CD1c-positive myeloid dendritic cell (primary cell): ENCODE measurements at regions not wholly inside any gene's neighbourhood (a gene's known extent, or its start where the extent isn't known, plus 50 kb on each side); places are given as distances from the start of the nearest gene placed in this dataset.
"Not testable (repeated sequence)": the region's sequence is repeated elsewhere in the genome, so short reads cannot be mapped to it uniquely, and the experiment has no call there.

Source experiments
- DNase-seq: peaks from one replicate; pipeline ENCODE4 v3.0.0-alpha.2; 2016; ENCODE audit errors: extremely low spot score

DNA sequence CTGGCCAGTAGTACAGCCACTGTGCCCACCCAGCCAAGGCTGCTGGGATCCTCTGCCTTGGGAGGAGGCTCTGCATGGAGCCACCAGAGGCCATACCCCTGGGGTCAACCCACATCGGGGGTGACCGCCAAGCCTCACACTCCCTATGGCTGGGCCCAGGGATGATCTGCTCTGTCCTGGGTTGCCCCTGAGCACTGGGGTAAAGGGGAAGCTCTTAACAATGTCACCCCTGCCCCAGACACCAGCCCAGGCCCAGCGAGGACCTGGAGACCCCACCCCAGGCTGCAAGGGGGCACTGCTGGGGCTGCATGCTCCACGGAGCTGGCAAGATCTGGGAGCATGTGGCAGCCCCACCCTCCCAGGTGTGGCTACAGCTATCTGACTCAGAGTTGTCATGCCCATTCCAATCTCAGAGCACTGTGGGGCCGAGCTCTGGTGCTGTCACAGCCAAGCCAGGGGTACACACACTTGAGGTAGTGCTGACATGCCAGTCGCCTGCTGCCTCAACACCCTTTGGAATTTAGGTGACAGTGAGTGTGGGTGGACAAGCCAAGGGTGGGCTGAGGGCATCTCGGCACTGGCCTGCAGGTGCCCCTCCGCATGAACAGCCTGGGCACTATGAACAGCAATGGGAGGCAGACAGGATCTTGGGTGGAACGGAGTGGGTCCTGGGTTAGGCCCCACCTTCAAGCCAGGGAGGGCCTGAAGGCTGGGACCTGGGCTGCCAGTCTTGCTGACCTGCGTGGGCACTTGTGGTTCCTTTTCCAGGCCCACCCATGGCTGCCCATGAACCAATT is 427.7 kb downstream of the LRRIQ3 start:
- no peak for DNase-seq

DNA sequence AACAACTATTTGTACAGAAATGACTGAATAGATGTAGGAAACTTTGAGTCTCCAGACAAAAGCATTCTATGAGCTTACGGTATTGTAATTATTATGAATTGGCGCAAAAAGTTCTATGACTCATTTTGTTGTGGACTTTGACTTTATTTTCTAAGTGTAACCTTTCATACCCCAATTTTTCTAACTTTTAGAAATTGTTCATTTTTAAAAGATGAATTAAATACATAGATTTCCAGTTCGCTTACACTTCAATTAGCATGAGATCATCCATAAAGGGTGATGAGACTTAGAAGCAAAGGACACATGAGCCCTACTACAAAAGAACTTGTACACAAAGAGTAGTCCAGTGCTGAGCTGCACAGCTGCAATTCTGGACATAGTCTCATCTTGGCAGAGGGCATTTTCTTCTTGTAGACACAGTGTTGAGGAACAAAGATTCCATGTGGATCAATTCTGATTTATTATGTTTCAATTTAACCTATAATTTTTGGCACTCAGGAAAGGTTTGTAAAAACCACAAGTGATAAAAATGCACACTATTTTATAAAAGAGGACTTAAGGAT is 431.1 kb downstream of the LRRIQ3 start:
- no peak for DNase-seq

DNA sequence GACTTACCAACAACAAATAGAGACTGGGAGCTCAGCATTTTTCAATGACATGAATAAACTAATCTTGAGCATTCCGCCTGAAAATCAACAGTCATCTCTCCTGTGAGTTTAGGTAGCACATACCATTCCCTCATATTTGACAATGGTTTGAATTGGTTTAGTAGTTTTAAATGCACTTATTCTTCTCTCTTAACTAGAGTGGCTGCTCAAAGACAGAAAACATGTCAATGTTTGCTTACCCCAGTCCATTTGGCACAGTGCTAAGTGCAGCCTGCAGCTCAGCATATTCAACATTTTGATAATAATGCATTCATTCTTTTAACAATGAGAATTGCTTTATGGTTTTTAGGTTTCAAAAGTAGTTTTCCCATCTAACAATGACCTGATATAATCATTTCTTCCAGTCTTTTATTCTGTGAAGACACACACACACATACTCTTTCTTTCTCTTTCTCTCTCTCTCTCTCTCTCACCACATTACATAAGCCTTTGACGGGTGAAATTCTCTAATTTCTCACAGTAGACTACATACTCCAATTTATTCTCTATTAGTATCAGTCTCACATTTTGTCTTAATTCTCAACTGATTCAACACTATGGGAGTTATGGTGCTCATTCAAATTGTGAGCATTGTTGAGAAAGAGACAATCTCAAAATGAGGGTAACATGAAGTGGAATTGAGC is 432.3 kb downstream of the LRRIQ3 start:
- no peak for DNase-seq

DNA sequence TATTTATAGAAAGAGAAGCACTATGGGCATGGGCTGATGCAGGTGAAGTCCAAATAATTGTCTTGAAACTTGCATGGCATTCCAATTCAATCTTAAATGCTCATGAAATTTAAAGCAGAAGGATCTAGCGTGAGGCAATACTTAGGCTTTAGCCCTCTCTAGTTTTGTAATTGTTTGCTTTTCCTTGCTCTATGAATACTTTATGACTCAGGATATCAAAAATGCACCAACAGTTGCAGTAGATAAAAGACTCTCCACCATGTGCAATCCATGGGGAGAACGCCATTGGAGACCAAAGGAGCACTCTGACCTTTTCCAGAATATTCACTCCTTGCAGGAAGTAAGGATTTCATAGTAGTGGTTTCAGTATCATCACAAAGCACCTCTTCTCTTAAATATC is 436.4 kb downstream of the LRRIQ3 start:
- no peak for DNase-seq

DNA sequence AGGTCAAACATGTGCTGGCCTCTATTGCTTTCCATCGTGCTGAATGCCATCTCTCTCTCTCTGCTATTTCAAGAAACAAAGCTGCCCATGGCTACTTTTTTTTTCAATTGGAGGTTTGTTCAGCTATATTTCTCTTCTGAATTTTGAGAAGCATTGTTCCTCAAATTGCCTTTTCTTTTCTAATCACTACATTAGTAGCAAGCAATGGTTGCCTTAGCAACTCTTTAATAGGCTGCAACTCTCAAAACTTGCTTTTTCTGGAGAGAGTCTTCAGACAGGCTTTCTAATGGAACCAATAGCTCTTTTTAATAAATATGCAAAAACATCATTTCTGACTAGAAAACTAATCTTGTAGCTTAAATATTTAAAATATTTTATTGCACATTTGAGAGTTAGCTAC is 439.0 kb downstream of the LRRIQ3 start:
- DNase-seq: no peak

DNA sequence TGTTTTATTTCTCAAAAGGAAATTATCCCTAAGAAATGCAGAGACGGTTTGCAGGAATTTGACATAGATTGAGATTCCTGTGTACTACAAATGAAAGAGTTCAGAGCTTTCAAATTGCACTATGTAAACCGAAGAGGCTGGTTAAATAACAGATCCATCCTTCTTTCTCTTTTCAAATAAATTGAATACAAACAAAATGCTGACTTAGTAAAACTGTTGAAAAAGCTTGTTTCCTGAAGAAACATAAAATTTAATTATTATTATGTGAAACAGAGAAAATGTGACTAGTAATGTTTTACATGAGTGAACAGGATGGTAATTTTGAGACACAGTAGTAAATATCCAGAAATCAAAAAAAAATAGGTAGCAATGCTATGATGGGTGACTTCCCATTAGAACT is 441.2 kb downstream of the LRRIQ3 start:
- DNase-seq: no peak

DNA sequence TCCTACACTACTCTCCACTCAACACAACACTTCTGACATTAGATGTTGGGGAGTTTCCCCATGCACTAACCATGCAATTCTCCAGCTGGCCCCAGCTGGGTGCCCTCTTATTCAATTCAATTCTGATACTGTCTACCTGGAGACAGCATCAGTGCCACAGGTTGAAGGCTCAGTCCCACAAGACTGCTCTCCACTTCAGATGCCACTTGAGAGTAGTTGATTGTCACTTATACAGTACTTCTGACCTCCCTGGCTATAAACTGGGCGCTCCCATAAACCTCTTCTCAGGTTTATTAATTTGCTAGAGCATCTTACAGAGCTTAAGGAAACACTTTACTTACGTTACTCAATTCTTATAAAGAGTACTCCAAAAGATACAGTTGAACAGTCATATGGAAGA is 442.3 kb downstream of the LRRIQ3 start:
- no peak for DNase-seq

DNA sequence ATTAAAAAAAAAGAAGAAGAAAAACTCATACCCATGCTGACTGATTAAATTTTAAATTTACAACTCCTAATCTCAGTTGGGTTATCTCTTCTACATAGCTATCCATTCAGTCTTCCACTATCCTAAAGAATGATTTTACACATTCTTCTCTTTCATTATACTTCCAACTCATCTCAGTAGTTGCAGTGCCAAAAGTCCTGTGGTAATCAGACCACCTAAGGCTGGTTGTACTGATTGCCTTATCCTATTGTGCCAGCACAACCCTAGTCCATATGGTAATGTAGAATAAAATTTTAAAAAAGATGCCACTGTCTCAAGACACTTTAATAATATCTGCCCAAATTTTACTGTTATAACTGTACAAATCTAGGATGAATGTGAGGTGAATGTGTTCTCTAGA is 448.0 kb downstream of the LRRIQ3 start:
- DNase-seq: no peak

DNA sequence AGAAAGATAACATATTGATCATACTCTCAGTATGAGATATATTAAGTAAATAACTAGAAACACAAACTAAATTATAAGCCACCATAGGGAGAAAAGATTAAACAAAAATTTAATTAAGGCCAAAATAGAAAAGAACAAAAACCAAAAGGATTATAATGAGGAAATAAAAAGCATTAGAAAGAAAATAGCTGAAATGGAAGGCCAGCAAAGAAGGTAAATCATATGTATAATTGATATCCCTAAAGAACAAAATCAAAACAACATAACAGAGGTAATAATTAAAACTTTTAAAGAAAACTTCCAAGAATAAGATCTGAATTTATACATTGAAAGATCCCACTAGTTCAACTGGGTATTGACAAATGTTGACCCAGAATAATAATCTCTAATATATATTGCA is 453.0 kb downstream of the LRRIQ3 start:
- no peak for DNase-seq

DNA sequence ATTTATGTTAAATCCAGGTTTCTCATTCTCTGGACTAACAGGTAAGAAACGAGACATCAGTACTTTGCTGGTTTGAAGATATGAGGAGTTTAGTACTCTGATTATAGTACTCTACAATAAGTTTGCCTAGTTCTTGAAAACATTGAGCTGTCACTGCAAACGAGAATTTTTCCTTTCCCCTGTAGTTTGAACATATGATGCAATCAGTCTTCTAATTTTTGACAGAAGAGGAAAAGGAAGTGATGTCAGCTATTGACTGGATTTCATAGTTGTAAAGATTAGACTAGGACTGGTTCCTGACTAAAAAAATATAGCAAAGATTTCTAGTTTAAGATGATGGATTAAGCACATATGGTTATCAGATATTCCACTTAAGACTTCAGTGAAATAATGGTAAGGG is 461.9 kb downstream of the LRRIQ3 start:
- no peak for DNase-seq

DNA sequence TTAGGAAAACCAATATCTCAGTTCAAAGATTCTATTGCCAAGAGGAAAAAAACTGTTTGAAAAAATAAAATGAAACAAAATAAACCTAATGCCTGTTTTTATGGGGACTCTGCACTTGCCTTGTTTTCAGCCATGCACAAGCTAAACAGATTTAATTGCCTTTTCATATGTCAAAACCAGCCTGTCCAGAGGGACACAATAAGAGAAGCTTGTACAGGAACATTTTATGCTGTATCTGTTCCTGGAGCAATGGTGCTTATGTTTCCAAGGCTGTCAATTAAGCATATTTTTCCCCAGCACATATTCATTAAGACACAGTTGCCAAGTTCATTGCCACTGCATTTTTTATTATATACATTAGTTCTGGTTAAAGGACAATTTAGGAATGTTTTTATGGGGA is 470.9 kb downstream of the LRRIQ3 start:
- DNase-seq: no peak

DNA sequence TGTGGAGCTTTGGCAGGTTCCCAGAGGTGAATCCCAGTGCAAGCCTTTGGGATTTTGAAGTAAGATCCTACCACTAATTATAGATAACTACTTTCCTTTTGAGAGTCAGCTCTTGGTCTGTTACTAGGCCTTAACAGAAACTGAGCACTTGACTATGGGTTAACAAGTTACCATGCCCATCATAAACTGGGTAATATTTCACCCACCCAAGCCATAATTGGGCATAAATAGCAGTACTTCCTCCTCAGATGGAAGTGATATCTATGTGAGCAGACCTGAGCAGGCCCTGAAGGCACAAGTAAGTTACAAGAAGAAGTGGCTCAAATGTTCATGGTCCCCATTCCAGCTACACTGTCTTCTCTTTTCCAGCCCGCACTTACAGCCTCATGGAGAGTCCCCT is 475.9 kb downstream of the LRRIQ3 start:
- DNase-seq: no peak

DNA sequence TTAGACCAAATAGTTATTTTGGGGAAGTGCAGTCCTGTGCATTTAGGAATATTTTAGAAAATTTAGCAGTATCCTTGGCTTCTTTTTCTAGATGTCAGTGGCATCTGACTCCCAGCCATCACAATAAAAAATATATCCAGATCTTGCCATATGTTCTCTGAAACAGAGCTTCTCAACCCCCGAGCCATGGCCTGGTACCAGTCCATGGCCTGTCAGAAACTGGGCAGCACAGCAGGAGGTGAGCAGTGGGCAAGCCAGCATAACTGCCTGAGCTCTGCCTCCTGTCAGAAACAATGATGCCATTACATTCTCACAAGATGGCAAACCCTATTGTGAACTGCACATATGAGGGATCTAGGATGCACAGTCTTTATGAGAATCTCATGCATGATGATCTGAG is 480.0 kb downstream of the LRRIQ3 start:
- no peak for DNase-seq

DNA sequence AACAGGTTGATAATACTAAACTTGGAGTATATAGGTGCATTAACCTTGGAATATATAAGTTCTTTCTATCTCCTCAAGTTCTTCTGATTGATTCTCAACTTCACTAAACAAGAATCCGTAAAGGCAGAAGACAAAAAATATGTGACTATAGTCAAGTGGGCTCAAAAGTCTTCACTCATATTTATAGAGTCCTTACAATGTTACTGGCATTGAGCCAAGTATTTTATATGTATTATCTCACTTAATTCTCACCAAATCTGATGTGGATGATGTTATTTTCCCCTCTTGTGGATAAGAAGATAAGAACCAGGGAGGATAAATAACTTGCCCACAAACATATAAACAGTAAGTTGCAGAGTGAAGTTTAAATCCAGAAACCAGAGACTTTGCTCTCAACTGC is 486.9 kb downstream of the LRRIQ3 start:
- no peak for DNase-seq

DNA sequence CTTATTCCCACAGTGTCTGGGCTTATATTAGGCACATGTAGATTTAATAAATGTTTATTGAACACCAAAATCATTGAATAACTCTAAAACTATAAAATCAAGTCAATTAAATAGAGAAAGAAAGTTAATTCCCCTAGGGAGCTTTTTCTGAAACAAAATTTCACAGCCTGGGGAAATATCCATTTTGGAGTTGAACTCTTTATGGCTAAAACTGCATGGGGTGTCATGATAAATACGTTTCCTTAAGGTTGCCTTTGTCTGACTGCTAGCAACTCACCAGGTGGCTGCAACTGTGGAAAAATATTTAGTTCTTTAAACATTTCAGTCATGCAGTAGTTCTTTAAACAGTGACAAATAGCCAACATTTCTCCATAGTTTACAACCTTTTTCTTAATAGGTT is 496.1 kb downstream of the LRRIQ3 start:
- no peak for DNase-seq

DNA sequence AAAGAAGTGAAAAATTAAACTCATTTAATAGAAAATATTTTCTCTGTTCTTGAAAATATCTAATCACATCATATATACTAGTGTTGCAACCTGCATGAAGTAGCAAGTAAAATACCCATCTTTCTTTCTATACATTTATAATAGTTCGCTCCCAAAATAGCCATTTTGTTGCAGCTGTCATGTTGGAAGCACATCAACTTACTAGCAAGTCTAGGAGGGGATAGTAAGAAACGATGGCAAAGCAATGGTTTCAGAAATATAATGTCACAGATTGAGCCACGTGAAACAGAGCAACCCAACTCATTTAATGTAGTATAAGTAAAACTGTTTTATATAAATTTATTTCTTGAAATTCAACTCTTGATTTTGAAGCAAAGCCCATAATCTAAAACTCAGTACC is 521.8 kb downstream of the LRRIQ3 start:
- no peak for DNase-seq

DNA sequence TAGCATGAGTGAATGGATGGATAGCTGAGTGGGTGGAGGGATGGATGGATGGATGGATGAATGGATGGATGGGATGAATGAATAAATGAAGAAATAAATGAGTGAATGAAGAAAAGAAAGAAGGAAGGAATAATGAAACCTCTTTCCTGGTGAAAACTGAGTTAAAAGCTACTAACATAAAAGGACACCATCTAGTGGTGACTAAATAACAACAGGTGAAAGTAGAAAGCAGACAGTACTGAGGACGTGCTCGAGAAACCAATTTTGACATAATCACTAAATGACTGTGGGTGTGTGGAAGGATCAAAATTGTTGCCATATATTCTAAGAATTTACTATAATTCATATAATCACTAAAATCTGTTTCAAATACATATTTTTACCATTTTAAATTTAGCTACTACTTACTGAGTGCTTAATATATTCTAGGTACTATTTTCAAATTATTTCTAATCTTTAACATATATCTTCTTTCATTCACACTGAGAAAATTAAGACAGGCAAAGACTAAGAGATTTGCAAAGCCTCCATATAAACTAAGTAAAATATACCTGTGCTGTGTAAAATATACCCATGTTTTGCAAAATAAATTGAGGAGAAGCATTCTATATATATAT is 522.9 kb downstream of the LRRIQ3 start:
- no peak for DNase-seq

DNA sequence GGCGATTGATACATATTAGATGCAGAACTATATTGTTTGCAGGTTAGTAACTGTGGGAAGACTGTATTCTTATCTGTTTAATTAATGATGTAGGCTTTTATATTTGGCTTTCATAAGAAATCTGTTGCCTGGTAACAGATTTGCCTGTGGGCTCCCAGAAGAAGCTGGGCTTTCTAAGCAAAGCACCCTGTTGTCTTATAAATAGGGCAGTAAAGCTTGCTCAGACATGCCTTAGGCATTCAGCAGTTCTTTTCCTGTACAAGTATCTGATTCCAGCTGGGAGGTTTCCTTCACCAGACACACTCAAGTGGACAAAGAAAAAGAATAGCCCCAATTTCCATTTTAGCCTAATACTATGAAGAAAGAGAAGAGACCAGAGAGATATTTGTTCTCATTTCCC is 524.0 kb downstream of the LRRIQ3 start:
- no peak for DNase-seq

DNA sequence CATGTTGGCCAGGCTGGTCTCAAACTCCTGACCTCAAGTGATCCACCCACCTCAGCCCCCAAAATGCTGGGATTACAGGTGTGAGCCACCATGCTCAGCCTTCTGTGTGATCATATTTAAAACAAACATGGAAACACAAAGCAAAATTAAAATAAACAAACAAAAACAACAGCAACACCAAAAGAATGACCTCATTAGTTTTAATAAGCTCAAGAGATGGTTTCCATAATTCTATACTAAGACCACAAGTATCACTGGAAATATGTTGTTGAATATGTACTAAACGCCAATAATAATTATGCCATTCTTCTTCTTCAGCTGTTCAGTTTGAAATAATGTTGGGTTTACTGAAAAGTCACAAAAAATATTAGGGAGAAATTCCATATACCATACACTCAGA is 526.4 kb downstream of the LRRIQ3 start:
- DNase-seq: no peak

DNA sequence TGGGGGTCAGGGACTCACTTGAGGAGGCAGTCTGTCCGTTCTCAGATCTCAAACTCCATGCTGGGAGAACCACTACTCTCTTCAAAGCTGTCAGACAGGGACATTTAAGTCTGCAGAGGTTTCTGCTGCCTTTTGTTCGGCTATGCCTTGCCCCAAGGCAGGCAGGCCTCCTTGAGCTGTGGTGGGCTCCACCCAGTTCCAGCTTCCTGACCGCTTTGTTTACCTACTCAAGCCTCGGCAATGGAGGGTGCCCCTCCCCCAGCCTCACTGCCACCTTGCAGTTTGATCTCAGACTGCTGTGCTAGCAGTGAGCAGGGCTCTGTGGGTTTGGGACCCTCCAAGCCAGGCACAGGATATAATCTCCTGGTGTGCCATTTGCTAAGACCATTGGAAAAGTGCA is 530.0 kb downstream of the LRRIQ3 start:
- not testable (repeated sequence) for DNase-seq

DNA sequence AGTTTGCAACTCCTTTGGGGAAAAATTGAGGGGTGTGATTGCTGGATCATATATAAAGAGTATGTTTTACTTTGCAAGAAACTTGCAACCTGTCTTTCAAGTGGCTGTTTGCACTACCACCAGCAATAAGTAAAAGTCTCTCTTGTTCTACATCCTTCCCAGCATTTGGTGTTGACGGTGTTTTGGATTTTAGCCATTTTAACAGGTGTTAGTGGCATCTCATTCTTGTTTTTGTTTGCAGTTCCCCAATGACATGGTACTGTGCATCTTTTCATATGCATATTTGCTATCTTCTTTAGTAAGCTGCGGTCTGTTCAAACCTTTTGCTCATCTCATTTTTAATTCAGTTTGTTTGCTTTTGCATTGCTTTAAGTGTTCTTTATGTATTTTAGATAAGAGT is 535.5 kb downstream of the LRRIQ3 start:
- DNase-seq: no peak

DNA sequence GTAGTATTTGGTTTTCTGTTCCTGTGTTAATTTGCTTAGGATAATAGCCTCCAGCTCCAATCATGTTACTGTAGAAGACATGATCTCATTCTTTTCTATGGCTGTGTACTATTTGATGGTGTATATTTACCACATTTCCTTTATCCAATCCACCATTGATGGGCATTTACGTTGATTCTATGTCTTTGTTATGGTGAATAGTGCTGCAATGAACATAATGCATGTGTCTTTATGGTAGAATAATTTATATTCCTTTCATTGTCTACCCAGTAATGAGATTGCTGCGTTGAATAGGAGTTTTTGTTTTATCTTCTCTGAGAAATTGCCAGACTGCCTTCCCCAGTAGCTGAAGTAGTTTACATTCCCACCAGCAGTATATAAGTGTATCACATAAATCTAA is 538.8 kb downstream of the LRRIQ3 start:
- DNase-seq: no peak

DNA sequence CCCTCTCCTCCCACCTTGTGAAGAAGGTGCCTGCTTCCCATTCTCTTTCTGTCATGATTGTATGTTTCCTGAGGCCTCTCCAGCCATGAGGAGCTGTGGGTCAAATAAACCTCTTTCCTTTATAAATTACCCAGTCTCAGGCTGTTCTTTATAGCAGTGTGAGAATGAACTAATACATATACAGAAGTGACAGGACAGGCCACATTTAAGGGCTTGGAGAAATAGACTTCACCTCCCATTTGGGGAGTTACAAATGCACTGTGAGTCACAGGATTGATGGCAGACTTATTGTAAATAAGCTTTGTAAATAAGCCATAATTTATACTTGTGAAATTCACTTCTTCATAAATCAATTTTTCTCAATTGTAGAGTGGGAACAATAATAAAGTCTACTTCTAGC is 543.3 kb downstream of the LRRIQ3 start:
- no peak for DNase-seq
